HepG2 (cell line): ENCODE measurements at regions not wholly inside any gene's neighbourhood (a gene's known extent, or its start where the extent isn't known, plus 50 kb on each side); places are given as distances from the start of the nearest gene placed in this dataset.
A peak's percentile ranks its signal among the peaks of the same experiment; 100 is the strongest.

Experiments used
- ATAC-seq: fragments of 200-7000 bp; cut with Tn5 transposase; 3 replicates; pipeline ENCODE4 v1.9.1; 2020; ENCODE audit warnings: mild to moderate bottlenecking, moderate library complexity
- BruUV-seq: library from RNA; stranded (reverse); fragments of 400-500 nt; replicated peaks from 2 replicates; lab custom pipeline; 2021; lab: Mats Ljungman, UMichigan
- CTCF ChIA-PET: fragments of 300-600 bp; formaldehyde crosslinking; extraction: SDS; loops from one replicate; lab custom pipeline; 2021; ENCODE audit warnings: low total read pairs, inconsistent platforms, low intra/inter-chr PET ratio; lab: Yijun Ruan, JAX
- POLR2A ChIA-PET: fragments of 350-600 bp; sonication (Branson Sonifier 250); formaldehyde crosslinking; loops from one replicate; lab custom pipeline; 2020; ENCODE audit warnings: antibody characterized with exemption, inconsistent platforms; lab: Yijun Ruan, JAX
- DNase-seq: peaks from one replicate; pipeline ENCODE4 v3.0.0-alpha.2; 2015; ENCODE audit warnings: low spot score
- FAIRE-seq: peaks from 3 replicates; lab custom pipeline; 2011; peaks lifted over from hg19 to GRCh38; lab: Jason Lieb, UNC
- H2AFZ ChIP-seq: one replicate; pipeline ENCODE4 v1.6.1; 2011; ENCODE audit warnings: low read length, inconsistent platforms
- H3K27ac ChIP-seq: fragments of 300-600 bp; 3 replicates; pipeline ENCODE4 v1.8.0; 2011; ENCODE audit warnings: mixed run types, mild to moderate bottlenecking, mixed read lengths, low read length, inconsistent platforms; ENCODE audit not compliant: insufficient read depth; ENCODE audit errors: extremely low read length
- H3K27me3 ChIP-seq, 2 experiments: fragments of 200-600 bp in 1 of 2; 2 replicates in 1 of 2; 3 replicates in 1 of 2; pipeline versions ENCODE4 v1.6.0 to v1.8.0; 2011; ENCODE audit warnings: low read length in 2 of 2, mild to moderate bottlenecking in 2 of 2, moderate library complexity in 2 of 2, inconsistent platforms in 1 of 2; ENCODE audit not compliant: insufficient read depth in 2 of 2, control insufficient read depth in 1 of 2
- H3K36me3 ChIP-seq, 2 experiments: fragments of 200-600 bp in 1 of 2; replicated peaks in 1 of 2; 2 replicates in 1 of 2; 3 replicates in 1 of 2; pipeline versions ENCODE4 v1.5.1 to v1.8.0; 2011; ENCODE audit warnings: low read length in 2 of 2, inconsistent platforms in 1 of 2; ENCODE audit not compliant: insufficient read depth in 2 of 2, control insufficient read depth in 1 of 2
- H3K4me1 ChIP-seq: 2 replicates; pipeline ENCODE4 v1.5.1; 2012; ENCODE audit warnings: low read length, inconsistent platforms; ENCODE audit not compliant: insufficient read depth
- H3K4me2 ChIP-seq: 2 replicates; pipeline ENCODE4 v1.6.0; 2011; ENCODE audit warnings: low read depth, low read length, inconsistent platforms
- H3K4me3 ChIP-seq, 3 experiments: fragments of 200-600 bp in 1 of 3; sonication (generic), shearing (Covaris generic) in 1 of 3; replicated peaks in 1 of 3; 2 replicates each; pipeline ENCODE4 v1.5.1; 2011 to 2016; ENCODE audit warnings: low read length in 3 of 3, inconsistent platforms in 2 of 3, low read depth in 2 of 3, mild to moderate bottlenecking in 2 of 3, control low read depth in 1 of 3, mixed read lengths in 1 of 3; ENCODE audit not compliant: insufficient read depth in 1 of 3
- H3K79me2 ChIP-seq: one replicate; pipeline ENCODE4 v1.6.1; 2011; ENCODE audit warnings: low read length, inconsistent platforms; ENCODE audit not compliant: insufficient read depth
- H3K9ac ChIP-seq: 2 replicates; pipeline ENCODE4 v1.6.0; 2011; ENCODE audit warnings: mild to moderate bottlenecking, low read depth, low read length, inconsistent platforms; ENCODE audit not compliant: insufficient read depth
- H3K9me3 ChIP-seq: 2 replicates; pipeline ENCODE4 v1.5.1; 2012; ENCODE audit warnings: mild to moderate bottlenecking, low read length
- H4K20me1 ChIP-seq: 2 replicates; pipeline ENCODE4 v1.6.0; 2011; ENCODE audit warnings: inconsistent platforms, mild to moderate bottlenecking, low read length, moderate library complexity; ENCODE audit not compliant: insufficient read depth
- GPBP1L1 ChIP-seq: sonication (generic); formaldehyde crosslinking; IDR thresholded peaks from 2 replicates; pipeline ENCODE4 v1.5.0; 2020; ENCODE audit warnings: mild to moderate bottlenecking, missing genetic modification reagents
- HNF1A ChIP-seq, 2 experiments: sonication (generic) in 1 of 2; formaldehyde crosslinking in 1 of 2; IDR thresholded peaks; 2 replicates each; pipeline versions ENCODE4 v1.4.0 to v1.6.1; 2016 to 2020; ENCODE audit warnings: borderline replicate concordance in 1 of 2, low read depth in 1 of 2, mild to moderate bottlenecking in 1 of 2, missing genetic modification reagents in 1 of 2
- HNRNPK ChIP-seq: fragments of 200-400 bp; formaldehyde crosslinking; IDR thresholded peaks from 2 replicates; pipeline ENCODE4 v1.6.1; 2018; ENCODE audit warnings: low read length, low read depth, moderate library complexity, mild to moderate bottlenecking; ENCODE audit not compliant: poor library complexity, severe bottlenecking
- PITX1 ChIP-seq: sonication (generic); formaldehyde crosslinking; IDR thresholded peaks from 2 replicates; pipeline ENCODE4 v1.5.1; 2020; ENCODE audit warnings: mild to moderate bottlenecking, missing genetic modification reagents
- SUZ12 ChIP-seq: fragments of 150-350 bp; IDR thresholded peaks from 2 replicates; pipeline ENCODE4 v1.6.1; 2014; ENCODE audit warnings: low read depth, low read length
- ZNF33B ChIP-seq: sonication (generic); formaldehyde crosslinking; IDR thresholded peaks from 2 replicates; pipeline ENCODE4 v1.5.1; 2020; ENCODE audit warnings: mild to moderate bottlenecking, missing genetic modification reagents
- WGBS: methylation state at CpG from one replicate; pipeline ENCODE4 v1.1.6; 2017; ENCODE audit warnings: low lambda C conversion rate; 5-methylcytosine and 5-hydroxymethylcytosine counted together
- in situ Hi-C: cut with HindIII; loops from 2 replicates; pipeline ENCODE4 v1.10.0; 2017; ENCODE audit warnings: low pct_unique_long_range_greater_than_20kb; ENCODE audit not compliant: extremely low pct_ligation_motif_present
- intact Hi-C: fragments of 100-400 bp; cut with micrococcal nuclease; formaldehyde crosslinking; loops from one replicate; pipeline ENCODE4 v1.10.0; 2022; ENCODE audit not compliant: unreplicated experiment
- small RNA-seq, 3 experiments: library from RNA; depleted of rRNA; stranded (forward); fragments of <200 nt; gene quantifications; one replicate each; pipeline ENCODE3, GENCODE V24; 2012; ENCODE audit warnings: low read depth in 2 of 3, low replicate concordance in 1 of 3; ENCODE audit not compliant: insufficient read length in 3 of 3, insufficient read depth in 2 of 3

DNA sequence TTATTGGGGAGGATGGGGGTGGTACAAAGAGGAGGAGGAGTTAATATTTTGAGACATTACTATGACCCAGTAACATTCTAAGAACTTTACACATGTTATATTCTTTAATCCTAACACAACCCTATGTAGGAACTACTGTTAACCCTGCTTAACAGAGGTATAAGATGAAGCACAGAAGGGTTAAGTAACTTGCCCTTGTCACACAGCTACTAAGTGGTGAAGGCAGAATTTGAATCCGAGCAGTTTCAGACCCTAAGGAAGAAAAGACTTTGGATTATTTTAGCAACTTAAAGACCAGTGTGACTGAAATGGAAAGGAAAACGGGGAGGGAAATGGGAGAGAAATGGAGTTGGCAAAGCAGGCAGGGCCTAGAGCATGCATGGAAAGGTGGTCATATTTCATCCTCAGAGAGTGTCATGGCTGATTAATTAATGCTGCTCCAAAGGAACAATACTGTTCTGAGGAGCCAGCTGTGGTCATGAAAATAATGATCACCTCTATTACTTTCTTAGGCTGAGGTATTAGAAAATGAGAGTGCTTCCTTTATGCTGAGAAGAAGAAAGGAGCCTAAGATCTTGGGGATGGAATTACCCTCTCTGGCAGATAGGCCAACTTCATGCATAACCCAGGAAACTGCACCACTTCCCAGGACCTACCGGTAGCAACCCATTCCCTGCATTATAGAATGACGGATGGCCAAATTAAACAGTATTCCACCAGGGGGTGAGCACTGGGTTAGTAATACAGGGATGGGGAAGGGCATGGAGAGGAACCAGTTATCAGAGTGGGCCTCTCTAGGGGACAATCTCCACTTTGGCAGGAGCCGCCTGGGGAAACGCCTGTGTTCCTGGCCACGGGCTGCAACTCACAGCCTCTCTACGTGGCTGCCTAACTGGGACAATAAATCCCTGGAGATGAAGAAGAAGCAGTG lies 50.1 kb upstream of the TNFAIP3 start:
- WGBS, result 95% methylated on average over 8 of the region's 8 CpGs
- DNase-seq (no peak), FAIRE-seq (no peak), ATAC-seq (peak; percentile 70; the same call in 2 of the 3 replicates)
- no peaks in the 10 kb centered on the region for H3K36me3 ChIP-seq
- H2AFZ ChIP-seq, result no peak overlapping the region
- POLR2A ChIA-PET, result no interaction called here
- H3K4me1 ChIP-seq, result peaks cover 20% of the 10 kb centered on the region
- H3K27ac ChIP-seq, result no peak overlapping the region
- H3K27me3 ChIP-seq, result no peaks in the 10 kb centered on the region
- no peaks in the 10 kb centered on the region for H4K20me1 ChIP-seq
- no TSS peak for BruUV-seq
- H3K9me3 ChIP-seq, result no peaks in the 10 kb centered on the region
- TF ChIP-seq ZNF33B (CRISPR knock-in tag), result no peak
- TF ChIP-seq HNF1A (IDR thresholded peaks at IDR 0.05; ENCODE audit: low read depth), result no peak
- no peak for TF ChIP-seq HNF1A (CRISPR knock-in tag; IDR thresholded peaks at IDR 0.05; ENCODE audit: borderline replicate concordance)
- peak; percentile 58 for TF ChIP-seq HNRNPK
- no peak for TF ChIP-seq SUZ12
- TF ChIP-seq PITX1, result no peak
- TF ChIP-seq GPBP1L1 (CRISPR knock-in tag), result no peak
- TF ChIP-seq, all 625 proteins: peak for 1
- no peaks in the 10 kb centered on the region for H3K79me2 ChIP-seq
- intact Hi-C loops (no loop called here), in situ Hi-C loops (no loop called here)
- CTCF ChIA-PET, result no interaction called here
- no peak overlapping the region for H3K4me2 ChIP-seq
- H3K9ac ChIP-seq, result no peak overlapping the region
- no peak overlapping the region for H3K4me3 ChIP-seq

Small RNA genes in the stretch of these regions (small RNA-seq; reads per million reads assigned to genes)
- 0 reads per million in 3 experiments for gene RF00019
